HEK293 (cell line): ENCODE measurements at regions not wholly inside any gene's neighbourhood (a gene's known extent, or its start where the extent isn't known, plus 50 kb on each side); places are given as distances from the start of the nearest gene placed in this dataset.

Source experiments
- ATF2 ChIP-seq: fragments of 450-650 bp; formaldehyde crosslinking; IDR thresholded peaks from 2 replicates; pipeline ENCODE4 v1.5.1; 2016; ENCODE audit warnings: missing biosample characterization, missing genetic modification characterization, low read depth
- CTCF ChIP-seq: fragments of 450-650 bp; formaldehyde crosslinking; IDR thresholded peaks from 2 replicates; pipeline ENCODE4 v1.5.1; 2016; ENCODE audit warnings: missing biosample characterization, missing genetic modification characterization
- PBX3 ChIP-seq: sonication (generic); formaldehyde crosslinking; IDR thresholded peaks from 2 replicates; pipeline ENCODE4 v1.8.1; 2022; ENCODE audit warnings: mild to moderate bottlenecking, moderate library complexity, missing genetic modification reagents
- ZNF10 ChIP-seq: fragments of 450-650 bp; formaldehyde crosslinking; IDR thresholded peaks from 2 replicates; pipeline ENCODE4 v1.5.1; 2017; ENCODE audit warnings: missing biosample characterization, missing genetic modification characterization
- ZNF274 ChIP-seq, 2 experiments: fragments of 200-500 bp in 1 of 2; fragments of 450-650 bp in 1 of 2; sonication (Bioruptor generic) in 1 of 2; formaldehyde crosslinking in 1 of 2; IDR thresholded peaks; 2 replicates each; pipeline versions ENCODE4 v1.5.1 to v1.6.1; 2014 to 2016; ENCODE audit warnings: borderline replicate concordance in 1 of 2, inconsistent platforms in 1 of 2, low read length in 1 of 2, missing biosample characterization in 1 of 2, missing genetic modification characterization in 1 of 2
- ZNF521 ChIP-seq: fragments of 450-650 bp; formaldehyde crosslinking; IDR thresholded peaks from 2 replicates; pipeline ENCODE4 v1.5.1; 2017; ENCODE audit warnings: missing biosample characterization, mild to moderate bottlenecking, missing genetic modification characterization
- ZNF529 ChIP-seq: fragments of 450-650 bp; formaldehyde crosslinking; IDR thresholded peaks from 2 replicates; pipeline ENCODE4 v1.5.1; 2017; ENCODE audit warnings: missing genetic modification characterization, missing biosample characterization; ENCODE audit not compliant: insufficient replicate concordance
- ZNF549 ChIP-seq: fragments of 450-650 bp; IDR thresholded peaks from 2 replicates; pipeline ENCODE4 v1.5.1; 2018; ENCODE audit warnings: missing biosample characterization, missing genetic modification characterization, mild to moderate bottlenecking, inconsistent platforms, moderate library complexity

- TF ChIP-seq ZNF521 (tag by site-specific recombination) (no peak), ZNF274 (IDR thresholded peaks at IDR 0.05; ENCODE audit: low read length) (no peak), ZNF274 (tag by site-specific recombination; IDR thresholded peaks at IDR 0.05; ENCODE audit: borderline replicate concordance) (no peak), ZNF549 (tag by site-specific recombination) (no peak), ZNF10 (no peak), CTCF (tag by site-specific recombination) (no peak), ZNF529 (no peak), PBX3 (CRISPR knock-in tag) (no peak), ATF2 (tag by site-specific recombination) (no peak)
Measured at GRCh38 chr13:65265988-65266387, 1964.1 kb downstream of the PCDH9 start.
